BE2C (cell line): ENCODE measurements at regions not wholly inside any gene's neighbourhood (a gene's known extent, or its start where the extent isn't known, plus 50 kb on each side); places are given as distances from the start of the nearest gene placed in this dataset.

ENCODE experiments used
- DNase-seq: peaks from one replicate; pipeline ENCODE4 v3.0.0-alpha.2; 2020
- H3K27me3 ChIP-seq: fragments of 250-450 bp; sonication (Bioruptor Pico); 2 replicates; pipeline ENCODE4 v1.5.1; 2020; ENCODE audit warnings: mild to moderate bottlenecking
- H3K36me3 ChIP-seq: fragments of 250-450 bp; sonication (Bioruptor Pico); 2 replicates; pipeline ENCODE4 v1.5.1; 2020; ENCODE audit warnings: mild to moderate bottlenecking
- H3K4me1 ChIP-seq: fragments of 250-450 bp; sonication (Bioruptor Pico); 2 replicates; pipeline ENCODE4 v1.5.1; 2020
- H3K4me3 ChIP-seq: 2 replicates; pipeline ENCODE4 v1.5.1; 2011; ENCODE audit warnings: low read depth, low read length
- H3K9me3 ChIP-seq: fragments of 250-450 bp; sonication (Bioruptor Pico); 2 replicates; pipeline ENCODE4 v1.5.1; 2020
- TF ChIP-seq, protein P1 (sequence below): IDR thresholded peaks from 2 replicates; pipeline ENCODE4 v1.5.1; 2012; ENCODE audit warnings: mild to moderate bottlenecking, low read depth, low read length

DNA sequence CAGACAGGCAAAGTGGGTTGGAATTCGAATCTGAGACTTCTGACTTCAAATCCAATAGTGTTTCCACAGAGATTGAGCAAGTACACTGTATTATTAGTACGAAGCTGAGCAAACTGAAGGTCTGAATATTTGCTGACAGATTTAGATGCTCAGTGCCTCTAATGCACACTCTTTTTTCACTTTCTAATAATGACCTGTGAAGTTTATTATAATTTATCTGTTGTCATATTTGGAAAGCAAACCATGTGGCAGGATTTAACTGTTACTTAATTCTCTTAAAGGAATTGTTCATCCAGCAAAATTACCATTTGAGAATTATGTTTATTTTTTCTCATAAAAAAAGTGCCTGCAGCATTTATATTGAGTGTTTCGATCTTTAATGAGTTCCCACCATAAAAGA is 277.3 kb downstream of the DMRT2 start:
- TF ChIP-seq, protein P1, sequence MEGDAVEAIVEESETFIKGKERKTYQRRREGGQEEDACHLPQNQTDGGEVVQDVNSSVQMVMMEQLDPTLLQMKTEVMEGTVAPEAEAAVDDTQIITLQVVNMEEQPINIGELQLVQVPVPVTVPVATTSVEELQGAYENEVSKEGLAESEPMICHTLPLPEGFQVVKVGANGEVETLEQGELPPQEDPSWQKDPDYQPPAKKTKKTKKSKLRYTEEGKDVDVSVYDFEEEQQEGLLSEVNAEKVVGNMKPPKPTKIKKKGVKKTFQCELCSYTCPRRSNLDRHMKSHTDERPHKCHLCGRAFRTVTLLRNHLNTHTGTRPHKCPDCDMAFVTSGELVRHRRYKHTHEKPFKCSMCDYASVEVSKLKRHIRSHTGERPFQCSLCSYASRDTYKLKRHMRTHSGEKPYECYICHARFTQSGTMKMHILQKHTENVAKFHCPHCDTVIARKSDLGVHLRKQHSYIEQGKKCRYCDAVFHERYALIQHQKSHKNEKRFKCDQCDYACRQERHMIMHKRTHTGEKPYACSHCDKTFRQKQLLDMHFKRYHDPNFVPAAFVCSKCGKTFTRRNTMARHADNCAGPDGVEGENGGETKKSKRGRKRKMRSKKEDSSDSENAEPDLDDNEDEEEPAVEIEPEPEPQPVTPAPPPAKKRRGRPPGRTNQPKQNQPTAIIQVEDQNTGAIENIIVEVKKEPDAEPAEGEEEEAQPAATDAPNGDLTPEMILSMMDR, result no peak
- Histone ChIP-seq H3K9me3 (no peaks in the 10 kb centered on the region; the same call in 1 of the 2 replicates), H3K4me3 (no peak overlapping the region), H3K4me1 (no peaks in the 10 kb centered on the region), H3K36me3 (no peaks in the 10 kb centered on the region), H3K27me3 (no peaks in the 10 kb centered on the region)
- no peak for DNase-seq

DNA sequence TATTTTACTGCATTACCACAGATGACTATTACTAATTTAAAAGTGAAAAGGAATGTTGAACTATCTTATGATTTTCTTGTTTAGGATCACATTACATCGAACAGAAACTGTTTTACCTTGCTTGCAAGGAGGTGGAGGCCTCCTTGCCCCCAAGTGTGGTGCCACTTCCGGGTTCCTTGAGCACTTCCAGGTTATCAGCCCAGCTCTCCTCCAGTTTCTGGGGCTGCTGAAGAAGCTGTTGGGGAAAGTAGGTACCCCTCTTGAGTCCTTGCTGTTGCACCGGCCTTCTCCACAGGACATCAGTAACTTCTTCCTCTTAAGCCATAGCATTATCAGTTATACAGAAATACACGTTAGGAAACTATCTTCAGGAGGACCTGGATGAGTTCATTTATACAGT is 278.2 kb downstream of the DMRT2 start:
- Histone ChIP-seq H3K9me3 (no peaks in the 10 kb centered on the region; the same call in 1 of the 2 replicates), H3K4me3 (no peak overlapping the region), H3K27me3 (no peaks in the 10 kb centered on the region), H3K36me3 (no peaks in the 10 kb centered on the region), H3K4me1 (no peaks in the 10 kb centered on the region)
- DNase-seq, result no peak
- TF ChIP-seq, protein P1, result no peak

DNA sequence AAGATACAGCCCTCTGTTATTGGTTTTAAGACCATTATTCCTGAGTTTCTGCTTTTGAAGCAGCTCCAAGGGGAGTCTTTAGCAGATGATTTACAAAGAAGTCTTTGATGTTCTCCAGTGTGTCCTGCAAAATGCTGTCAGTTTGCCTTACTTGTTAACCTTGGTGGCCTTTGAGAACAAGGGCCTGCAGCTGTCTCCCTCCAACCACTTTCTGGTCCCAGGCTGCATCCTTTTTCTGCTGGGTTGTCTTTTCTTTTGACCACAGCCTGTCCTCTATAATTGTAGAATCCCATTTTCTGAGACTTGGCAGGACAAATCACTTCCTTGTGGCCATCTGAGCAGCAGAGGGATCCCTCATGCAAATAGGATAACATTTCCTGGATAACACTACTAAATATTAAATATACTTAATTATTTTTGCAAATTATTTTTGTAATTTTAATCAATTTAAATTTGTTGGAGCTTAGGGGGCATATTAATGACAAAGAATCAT is 281.4 kb downstream of the DMRT2 start:
- Histone ChIP-seq H3K4me1 (no peaks in the 10 kb centered on the region), H3K4me3 (no peak overlapping the region), H3K36me3 (no peaks in the 10 kb centered on the region), H3K9me3 (no peaks in the 10 kb centered on the region; the same call in 1 of the 2 replicates), H3K27me3 (no peaks in the 10 kb centered on the region)
- TF ChIP-seq, protein P1, result no peak
- DNase-seq, result no peak

DNA sequence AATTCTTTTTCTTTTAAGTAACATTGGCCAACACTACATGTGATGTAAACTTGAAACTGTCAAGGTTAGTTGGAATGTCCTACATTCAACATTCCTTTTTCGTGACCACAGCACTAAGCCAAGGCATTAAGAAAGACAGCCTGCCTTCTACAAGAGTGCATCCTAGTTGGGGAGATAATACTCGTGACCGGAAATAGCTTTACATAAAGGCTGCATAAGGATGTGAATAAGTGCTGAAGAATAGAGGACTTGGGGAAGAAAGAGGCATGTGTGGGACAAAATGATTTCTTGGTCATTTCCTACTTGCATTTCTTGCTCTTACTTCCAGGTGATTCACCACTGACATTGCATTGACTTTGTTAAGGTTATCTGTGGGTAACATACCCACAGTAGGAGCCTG is 282.0 kb downstream of the DMRT2 start:
- H3K4me3 ChIP-seq, result no peak overlapping the region
- H3K9me3 ChIP-seq, result no peaks in the 10 kb centered on the region; the same call in 1 of the 2 replicates
- no peaks in the 10 kb centered on the region for H3K36me3 ChIP-seq
- TF ChIP-seq, protein P1, result no peak
- no peak for DNase-seq
- H3K27me3 ChIP-seq, result no peaks in the 10 kb centered on the region
- no peaks in the 10 kb centered on the region for H3K4me1 ChIP-seq

DNA sequence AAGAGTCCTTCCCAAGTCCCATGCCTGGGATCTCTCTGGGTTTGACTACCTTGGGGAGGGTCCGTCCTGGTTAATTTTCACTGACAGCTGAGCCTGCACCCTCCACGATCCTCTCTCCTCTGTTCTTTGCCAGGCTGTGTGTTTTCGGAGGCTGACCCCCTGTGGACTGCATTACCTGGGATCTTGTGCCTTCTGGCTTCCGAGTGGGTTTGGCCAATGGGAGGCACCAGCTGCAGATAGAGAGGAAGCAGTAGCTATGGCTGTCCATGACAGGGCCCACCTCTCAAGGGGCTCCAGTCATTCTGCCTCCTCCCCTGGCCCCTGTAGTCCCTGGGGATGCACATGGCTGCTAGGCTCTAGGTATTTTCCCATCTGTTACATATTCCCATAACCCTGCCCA is 285.0 kb downstream of the DMRT2 start:
- Histone ChIP-seq H3K27me3 (no peaks in the 10 kb centered on the region), H3K4me3 (no peak overlapping the region), H3K4me1 (no peaks in the 10 kb centered on the region), H3K36me3 (no peaks in the 10 kb centered on the region), H3K9me3 (no peaks in the 10 kb centered on the region; the same call in 1 of the 2 replicates)
- TF ChIP-seq, protein P1, result no peak
- DNase-seq, result no peak

DNA sequence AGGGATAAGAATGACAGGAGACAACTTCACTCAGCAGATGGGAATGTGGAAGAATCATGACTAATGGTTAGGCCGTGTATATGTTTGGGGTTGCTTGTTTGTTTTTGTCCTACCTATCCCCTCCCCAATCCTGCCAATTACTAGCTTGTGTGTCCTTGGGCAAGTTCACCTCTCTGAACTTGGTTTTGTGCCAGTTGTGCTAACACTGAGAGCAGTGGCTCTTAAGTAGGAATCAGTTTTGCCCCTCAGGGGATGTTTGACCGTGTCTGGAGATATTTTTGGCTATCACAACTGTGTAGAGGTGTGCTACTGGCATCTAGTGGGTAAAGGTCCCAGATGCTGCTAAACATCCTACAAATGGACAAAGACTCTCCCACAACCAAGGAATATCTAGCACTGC is 287.0 kb downstream of the DMRT2 start:
- no peak for DNase-seq

More for the DNA sequence above, 287.0 kb downstream of the DMRT2 start:
- Histone ChIP-seq H3K36me3 (no peaks in the 10 kb centered on the region), H3K4me3 (no peak overlapping the region), H3K9me3 (no peaks in the 10 kb centered on the region), H3K27me3 (no peaks in the 10 kb centered on the region), H3K4me1 (no peaks in the 10 kb centered on the region)
- TF ChIP-seq, protein P1, result no peak
